GM19455 (cell line): ENCODE measurements at regions not wholly inside any gene's neighbourhood (a gene's known extent, or its start where the extent isn't known, plus 50 kb on each side); places are given as distances from the start of the nearest gene placed in this dataset.
"Not testable (repeated sequence)": the region's sequence is repeated elsewhere in the genome, so short reads cannot be mapped to it uniquely, and the experiment has no call there.

Experiments used
- ATAC-seq: cut with Tn5 transposase; IDR thresholded peaks from one replicate; pipeline ENCODE4 v1.9.1; 2021; ENCODE audit not compliant: unreplicated experiment

DNA sequence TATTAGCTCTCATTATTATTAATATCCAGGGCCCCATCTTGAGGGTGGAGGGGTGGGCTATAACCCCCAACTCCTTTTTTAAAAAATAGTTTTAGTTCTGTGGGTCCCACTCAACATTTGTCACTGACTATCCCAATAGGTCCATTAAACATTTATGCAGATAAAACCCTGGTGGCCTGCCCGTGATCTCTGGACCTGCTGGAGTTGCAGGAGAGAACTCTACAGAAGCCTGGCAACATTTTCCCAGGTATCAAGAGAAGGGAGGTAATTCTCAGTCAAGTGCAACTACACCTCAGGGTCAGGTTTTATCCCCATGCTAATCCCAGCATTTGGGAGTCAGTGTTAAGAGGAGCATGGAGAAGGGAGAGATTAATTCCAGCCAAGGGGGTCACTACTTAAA, 264.4 kb upstream of the PROK2 start:
- ATAC-seq = no peak

DNA sequence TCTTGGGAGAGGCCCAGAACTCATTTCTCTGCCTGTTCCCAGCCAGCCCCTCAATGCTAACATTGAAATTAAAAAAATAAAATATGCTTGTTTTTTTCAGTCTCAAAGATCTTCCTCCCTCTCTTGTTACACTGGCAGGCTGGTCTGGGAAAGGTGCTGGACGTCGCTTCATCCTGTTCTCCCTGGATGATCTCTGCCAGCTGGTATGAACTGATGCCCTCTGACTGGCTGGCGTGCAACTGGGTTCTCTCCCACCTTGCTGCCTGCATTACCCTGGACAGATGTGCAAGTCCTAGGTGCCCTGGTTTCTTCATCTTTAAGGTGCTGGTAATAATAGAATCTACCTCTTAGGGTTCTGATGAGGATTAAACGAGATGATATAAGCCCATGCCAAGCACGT, 263.9 kb upstream of the PROK2 start:
- ATAC-seq = no peak

DNA sequence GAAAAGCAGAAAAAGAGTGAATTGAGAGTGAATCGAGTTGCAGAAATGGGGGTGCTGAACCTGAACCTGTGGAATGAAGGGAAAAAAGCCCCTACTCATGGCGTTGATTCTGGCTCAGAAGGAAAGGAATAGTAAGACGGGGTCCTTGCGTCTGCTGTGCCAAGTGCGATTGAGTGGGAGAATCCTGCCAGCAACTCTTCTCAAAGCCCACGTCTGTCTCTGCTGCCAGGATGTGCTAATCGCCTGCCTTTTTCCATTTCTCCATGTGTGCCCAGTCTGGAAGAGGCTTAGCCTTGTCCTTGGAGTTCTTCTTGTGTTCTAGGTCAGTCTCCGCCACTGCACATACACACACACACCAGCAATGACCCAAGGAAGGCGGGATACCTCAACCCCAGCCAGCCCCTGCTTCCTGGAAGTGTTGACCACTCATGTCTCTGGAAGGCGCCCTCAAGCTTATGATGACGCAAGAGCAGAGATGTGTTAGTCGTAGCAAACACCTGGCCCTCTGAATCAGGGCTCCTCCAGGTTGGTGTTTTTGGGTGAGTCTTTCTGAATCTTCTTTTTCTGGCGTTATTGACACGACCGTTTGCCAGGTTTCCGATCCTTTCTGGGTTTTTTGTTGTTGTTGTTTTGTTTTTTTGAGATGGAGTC, 262.4 kb upstream of the PROK2 start:
- no peak for ATAC-seq

DNA sequence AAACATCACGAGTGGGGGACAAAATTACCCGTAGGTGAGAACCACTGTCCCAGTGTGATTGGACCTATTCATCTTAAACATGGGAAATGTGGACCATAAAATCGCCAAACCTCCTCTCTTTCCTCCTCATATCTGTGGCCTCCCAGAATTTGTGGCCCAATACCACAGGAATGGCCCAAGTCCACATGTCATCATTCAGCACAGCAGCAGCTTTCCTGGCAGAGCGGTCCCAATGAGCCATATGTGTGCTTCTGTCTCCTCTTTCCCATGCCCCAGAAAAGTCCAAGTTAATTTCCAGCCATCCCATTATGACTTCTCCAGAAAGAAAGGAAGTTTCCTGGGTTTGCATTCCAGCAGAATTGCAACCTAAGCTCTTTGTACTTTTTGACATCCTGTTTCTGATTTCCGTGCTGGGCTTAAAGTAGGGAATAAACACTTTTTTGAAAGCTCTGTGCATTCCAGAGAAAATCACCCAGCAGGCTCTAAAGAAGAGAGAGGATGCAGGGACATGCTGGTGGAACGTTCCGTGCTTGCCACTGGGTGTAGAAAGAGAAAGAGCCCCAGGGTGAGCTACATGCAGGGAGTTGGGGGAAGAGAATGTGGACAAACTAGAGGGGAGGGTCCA, 259.4 kb upstream of the PROK2 start:
- no peak for ATAC-seq

DNA sequence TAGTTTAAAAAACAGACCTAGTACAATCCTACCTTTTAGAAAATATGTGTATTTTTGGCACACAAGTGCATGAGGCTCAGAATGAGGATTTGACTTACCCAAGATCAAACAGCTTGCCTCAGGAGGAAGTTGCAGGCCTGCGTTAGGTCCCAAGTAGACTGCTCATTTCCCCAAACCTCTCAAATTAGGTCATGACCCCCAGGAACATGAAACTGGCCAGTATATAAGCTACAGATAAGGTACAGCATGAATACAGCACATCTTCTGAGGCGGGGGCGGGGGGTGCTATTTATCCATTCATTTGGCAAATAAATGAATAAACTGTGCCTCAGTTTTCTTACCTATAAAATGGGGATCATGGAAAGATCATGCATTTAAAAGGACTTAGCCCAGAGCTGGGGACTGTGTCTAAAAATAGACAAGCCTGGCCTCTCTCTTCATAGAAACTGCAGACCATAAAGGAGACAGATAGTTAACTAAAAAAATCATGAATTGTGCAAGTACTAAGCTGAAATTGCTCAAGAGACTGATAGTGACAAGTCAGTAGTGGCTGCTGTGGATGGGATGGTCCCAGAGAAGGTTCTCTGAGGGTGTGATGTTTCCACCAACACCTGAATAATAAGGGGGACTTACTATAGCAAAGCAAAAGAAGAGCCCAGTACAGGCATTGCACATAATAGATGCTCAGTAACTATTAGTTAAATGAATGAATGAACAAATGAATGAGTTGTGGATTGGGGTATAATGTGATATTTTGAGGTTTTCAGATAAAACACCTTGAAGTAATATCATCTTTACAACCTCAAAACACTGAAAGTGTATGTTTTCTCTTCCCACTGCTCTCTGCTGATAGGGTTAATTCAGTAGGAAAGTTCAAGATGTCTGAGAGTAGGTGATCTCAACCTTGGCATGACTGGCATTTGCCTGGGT, 258.5 kb upstream of the PROK2 start:
- no peak for ATAC-seq

DNA sequence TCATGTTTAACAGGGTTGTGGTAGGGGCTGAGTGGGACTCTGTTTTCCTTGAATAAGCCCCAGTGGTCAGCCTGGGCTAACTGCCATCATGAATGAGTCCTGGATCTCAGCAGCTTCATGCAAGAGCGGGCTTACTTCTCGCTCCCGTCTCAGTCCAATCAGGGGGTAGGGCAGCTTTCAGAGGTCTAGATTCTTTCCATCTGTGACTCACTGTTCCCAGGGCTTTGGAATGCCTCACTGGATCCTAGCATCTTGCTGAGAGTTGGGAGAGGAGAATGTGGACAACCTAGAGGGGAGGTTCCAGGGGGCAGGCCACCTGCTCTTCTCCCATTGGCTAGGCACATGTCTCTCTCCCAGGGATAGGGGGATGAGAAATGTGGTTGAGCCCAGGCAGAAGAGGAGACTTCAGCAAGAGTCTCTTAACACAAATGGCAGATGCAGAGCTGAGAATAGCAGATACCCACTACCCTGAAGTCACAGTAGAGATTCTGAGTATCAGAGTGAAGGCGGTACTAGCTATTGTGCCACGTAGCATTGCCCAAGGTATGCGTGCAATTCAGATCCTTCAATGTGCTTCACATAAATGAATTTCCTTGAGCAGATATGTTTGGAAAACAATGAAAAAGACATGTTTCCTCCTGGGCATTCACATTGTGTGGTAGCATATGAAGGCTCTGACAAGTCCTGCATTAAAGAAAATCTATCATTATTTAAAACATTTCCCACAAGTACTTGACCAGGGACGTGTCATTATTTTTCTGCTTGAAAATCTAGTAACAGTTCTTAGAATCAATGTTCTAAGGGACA, 257.7 kb upstream of the PROK2 start:
- ATAC-seq = no peak

DNA sequence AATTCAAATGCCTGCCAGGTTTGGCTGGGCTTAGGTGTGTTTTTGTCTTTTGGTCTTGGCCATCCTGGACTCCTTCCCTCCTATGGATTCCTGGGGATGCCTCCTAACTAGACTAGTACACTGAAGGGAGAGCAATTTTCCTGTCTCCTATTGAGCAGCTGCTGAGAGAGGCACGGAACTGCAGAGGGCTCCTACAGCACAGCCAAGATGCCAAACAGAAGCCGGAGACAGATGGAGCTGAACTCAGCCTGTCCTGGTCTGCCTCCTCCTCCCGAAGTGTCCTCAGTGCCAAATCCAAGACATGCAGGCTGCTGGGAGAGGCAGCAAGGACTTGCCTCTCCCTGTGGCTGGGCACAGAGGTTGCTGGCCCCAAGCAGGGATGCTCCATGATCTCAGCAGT, 256.6 kb upstream of the PROK2 start:
- ATAC-seq = no peak

DNA sequence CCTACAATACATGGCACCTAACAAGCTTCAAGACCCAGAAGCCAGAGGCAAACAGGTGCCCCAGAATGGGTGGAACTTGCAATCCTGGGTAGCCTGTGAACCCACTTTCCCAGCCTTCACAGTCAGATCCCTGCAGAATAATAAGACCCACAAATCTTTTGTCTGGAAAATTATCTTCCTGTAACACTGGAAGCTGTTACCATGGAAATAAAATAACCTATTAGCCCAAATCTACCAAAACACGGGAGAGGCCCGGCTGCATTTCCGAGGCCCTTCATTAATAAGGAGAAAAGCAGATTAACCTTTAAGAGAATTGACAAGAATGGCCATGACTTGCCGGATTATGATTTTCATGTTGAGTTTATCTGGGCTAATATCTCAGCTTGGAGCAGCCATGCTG, 256.1 kb upstream of the PROK2 start:
- ATAC-seq = no peak

DNA sequence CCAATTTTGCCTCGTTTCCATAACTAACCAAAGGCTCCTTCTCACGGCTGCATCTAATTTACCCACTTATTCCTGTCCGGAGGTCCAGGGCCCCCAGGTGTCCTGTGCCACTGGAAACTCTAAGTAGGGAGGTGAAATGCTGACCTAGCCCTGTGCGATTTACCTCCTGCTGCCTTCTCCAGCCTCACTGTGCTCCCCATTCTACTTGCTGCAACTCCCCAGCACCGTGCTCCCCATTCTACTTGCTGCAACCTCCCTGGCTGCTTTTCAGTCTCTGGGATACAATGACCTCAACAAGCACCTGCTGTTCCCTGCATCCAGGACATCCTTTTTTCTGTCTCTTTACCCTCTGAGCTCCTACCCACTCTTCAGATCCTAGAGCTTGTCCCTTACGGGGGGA, 254.7 kb upstream of the PROK2 start:
- no peak for ATAC-seq

DNA sequence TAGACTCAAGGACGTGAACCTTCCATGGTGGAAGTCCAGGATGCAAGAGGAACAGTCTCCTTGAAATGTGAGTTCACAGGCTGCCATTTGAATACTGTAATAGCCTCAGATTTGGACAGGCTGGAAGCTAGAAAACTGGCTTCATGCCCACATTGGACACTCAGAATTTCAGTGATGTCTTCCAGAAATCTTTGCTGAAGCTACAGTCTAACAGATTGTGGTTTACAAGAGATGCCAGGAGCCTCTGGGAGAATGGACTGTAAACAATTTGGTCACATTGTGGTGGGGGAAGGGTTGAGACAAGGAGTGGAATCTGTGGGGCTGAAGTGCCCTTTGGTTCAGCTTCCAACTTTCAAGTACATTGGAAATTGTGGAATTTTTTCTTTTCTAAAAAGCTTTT, 252.0 kb upstream of the PROK2 start:
- no peak for ATAC-seq

DNA sequence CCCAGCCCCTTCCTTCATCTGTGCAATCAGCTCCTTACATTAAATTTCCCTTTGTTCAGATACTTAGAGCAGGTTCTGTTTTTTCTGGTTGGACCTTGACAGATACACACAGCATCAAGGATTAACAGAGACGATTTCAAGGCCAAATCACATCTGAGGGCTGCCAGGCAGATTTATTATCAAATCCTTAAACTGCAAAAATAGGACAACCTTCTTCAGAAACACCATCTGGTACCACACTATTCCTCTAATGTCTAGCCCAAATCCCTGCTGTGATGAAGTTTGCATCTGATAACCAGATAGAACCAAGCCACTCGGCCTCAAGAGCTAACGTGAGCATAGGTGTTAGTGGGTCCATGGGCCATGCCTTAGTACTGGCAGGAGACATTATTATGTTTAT, 250.7 kb upstream of the PROK2 start:
- ATAC-seq = no peak

DNA sequence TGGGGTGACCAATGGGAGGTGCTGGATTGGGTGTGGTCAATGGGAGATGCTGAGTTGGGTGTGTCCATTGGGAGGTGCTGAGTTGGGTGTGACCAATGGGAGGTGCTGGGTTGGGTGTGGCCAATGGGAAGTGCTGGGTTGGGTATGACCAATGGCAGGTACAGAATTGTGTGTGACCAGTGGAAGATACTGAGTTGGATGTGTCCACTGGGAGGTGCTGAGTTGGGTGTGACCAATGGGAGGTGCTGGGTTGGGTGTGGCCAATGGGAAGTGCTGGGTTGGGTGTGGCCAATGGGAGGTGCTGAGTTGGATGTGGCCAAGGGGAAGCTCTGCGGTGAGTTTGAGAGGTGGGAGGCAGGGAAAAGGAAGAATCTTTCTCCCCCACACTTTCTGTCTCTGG, 250.0 kb upstream of the PROK2 start:
- no peak for ATAC-seq

DNA sequence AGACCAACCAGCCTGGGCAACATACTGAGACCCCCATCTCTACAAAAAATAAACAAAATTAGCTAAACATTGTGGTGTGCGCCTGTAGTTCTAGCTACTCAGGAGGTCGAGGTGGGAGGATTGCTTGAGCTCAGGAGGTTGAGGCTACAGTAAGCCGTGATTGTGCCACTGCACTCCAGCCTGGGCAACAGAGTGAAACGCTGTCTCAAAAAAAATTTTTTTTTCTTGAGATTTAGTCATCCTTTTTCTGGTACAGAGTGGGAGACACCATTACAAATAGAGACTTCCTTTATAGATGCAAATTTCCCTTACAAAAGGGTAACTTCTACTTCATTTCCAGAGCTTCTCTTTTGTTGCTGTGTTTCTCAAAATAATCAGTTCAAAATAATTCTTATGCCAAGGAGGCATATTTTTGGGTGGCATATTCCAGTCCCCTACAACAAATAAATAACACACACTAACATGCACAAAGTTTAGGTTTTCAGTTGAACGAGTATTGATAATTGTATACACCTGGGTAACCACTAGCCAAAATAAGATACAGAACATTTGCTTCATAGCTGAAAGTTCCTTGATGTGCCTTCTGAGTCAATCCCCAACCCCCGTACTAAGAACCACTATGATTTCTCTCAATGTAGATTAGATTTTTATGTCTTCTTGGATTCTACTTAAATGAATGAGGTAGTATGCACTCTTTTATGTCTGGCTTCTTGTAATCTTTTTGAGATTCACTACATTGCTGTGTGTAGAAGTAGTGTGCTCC, 248.9 kb upstream of the PROK2 start:
- no peak for ATAC-seq

DNA sequence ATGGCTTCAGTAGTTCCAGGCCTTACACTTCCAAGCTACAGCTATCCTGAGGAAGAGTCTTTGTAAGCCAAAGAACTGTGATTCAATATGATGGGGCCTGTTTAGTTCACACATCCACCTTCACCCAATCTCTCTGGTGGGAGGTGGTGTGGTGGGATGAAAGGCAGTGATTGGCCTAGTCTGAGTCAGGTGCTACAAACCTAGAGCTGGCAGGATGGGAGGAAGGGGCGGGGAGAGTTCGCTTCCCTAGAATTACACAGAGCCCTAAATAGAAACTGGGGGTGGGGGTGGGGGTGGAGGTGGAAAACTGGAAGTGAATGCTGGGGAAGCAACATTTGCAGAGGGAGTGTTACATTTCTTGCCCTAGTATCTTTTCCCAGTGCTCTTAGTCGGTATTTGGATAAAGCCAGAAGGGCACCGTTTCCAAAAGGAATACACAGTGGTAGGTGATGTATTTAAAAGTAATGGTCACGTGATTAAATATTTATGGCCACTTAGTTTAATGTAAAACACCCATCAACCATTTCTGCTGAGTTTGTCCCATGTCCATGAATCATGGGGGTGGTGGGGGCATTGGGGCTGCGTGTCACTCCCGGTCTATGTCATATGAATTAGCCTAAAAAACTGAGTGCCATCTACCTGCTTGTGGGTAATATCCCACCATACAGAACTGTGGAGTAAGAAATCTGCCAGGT, 247.6 kb upstream of the PROK2 start:
- ATAC-seq = no peak

DNA sequence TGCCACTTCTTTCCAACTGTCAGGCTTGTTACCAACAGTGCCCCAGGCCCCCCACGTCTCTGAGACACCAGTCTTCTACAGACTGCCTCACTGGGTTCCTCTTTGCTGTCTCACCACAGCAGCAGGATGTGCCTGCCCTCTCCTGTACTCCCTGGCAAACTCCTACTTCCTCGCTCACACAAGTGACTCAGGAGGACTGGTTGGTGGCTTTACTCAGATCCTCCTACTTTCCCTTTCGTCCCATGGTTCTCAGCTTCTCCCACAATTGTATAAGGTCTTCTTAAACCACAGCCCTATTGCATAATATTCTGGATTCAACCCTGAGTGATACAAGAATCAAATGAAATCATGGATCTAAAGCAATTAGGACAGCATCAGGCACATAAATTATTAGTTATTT, 246.6 kb upstream of the PROK2 start:
- ATAC-seq = no peak

DNA sequence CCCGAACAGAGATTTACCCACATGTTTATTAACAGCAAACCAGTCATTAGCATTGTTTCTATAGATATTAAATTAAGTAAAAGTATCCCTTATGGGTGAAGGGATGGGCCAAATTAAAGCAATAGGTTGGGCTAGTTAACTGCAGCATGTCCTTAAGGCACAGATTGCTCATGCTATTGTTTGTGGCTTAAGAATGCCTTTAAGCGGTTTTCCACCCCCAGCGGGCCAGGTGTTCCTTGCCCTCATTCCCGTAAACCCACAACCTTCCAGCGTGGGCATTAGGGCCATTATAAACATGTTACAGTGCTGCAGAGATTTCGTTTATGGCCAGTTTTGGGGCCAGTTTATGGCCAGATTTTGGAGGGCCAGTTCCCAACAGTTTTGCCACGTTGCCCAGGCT, 245.3 kb upstream of the PROK2 start:
- not testable (repeated sequence) for ATAC-seq

DNA sequence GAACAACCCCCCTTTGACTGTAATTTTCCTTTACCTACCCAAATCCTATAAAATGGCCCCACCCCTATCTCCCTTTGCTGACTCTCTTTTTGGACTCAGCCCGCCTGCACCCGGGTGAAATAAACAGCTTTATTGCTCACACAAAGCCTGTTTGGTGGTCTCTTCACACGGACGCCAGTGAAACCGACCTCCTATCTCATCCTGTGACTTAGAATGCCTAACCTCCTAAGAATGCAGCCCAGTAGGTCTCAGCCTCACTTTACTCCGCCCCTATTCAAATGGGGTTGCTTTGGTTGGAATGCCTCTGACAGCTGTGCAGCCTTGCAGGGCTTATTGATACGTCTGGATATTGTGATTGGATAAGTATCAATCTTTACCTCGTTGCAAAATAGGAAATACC, 243.8 kb upstream of the PROK2 start:
- not testable (repeated sequence) for ATAC-seq

DNA sequence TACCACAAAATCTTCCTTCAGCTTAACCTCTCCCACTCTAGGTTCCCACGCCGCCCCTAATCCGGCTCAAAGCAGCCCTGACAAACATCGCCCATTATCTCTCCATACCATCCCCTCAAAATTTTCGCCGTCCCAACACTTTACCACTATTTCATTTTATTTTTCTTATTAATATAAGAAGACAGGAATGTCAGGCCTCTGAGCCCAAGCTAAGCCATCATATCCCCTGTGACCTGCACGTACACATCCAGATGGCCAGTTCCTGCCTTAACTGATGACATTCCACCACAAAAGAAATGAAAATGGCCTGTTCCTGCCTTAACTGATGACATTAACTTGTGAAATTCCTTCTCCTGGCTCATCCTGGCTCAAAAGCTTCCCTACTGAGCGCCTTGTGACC, 243.4 kb upstream of the PROK2 start:
- ATAC-seq = not testable (repeated sequence)

DNA sequence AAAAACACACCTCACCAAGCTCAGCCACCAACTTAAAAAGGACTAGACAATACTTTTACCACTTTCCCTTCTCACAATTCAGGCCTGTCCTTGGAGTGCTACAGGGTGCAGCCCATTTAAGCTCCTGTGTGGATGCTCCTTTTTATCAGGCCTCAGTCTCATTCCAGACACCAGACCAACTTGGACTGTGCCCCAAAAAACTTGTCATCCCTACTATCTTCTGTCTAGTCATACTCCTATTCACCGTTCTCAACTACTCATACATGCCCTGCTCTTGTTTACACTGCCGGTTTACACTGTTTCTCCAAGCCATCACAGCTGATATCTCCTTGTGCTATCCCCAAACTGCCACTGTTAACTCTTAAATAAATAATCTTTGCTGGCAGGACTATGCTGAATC, 242.8 kb upstream of the PROK2 start:
- ATAC-seq = not testable (repeated sequence)

DNA sequence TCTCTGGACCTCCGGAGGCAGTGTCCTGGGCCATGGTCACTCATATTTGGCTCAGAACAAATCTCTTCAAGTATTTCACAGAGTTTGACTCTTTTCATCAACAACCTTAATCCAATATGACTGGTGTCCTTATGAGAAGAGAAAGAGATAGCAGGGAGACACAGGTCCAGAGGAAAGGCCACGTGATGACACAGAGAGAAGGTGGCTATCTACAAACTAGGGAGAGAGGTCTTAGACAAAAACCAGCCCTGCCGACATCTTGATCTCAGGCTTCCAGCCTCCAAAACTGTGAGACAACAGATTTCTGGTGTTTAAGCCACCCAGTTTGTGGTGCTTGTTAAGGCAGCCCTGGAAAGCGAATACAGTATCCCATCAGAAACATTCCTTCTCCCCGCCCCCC, 237.1 kb upstream of the PROK2 start:
- no peak for ATAC-seq
